ENCODE measurements at regions not wholly inside any gene's neighbourhood (a gene's known extent, or its start where the extent isn't known, plus 50 kb on each side); places are given as distances from the start of the nearest gene placed in this dataset.
"Not testable (repeated sequence)": the region's sequence is repeated elsewhere in the genome, so short reads cannot be mapped to it uniquely, and the experiment has no call there.

DNA sequence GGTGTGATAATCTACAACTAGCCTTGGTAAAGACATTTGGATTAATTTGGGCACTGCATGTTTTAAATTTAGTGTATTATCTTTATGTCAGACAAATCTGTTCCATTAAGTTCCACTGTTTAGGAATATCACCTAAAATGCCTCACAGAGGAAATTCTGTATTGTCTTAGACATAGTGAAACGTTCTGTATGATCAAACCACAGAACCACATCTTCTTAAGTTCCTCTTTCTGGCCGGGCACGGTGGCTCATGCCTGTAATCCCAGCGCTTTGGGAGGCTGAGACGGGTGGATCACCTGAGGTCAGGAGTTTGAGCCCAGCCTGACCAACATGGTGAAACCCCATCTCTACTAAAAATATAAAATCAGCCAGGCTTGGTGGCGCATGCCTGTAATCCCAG lies 475.3 kb upstream of the CCDC179 start:
- TF ChIP-seq, protein P1, sequence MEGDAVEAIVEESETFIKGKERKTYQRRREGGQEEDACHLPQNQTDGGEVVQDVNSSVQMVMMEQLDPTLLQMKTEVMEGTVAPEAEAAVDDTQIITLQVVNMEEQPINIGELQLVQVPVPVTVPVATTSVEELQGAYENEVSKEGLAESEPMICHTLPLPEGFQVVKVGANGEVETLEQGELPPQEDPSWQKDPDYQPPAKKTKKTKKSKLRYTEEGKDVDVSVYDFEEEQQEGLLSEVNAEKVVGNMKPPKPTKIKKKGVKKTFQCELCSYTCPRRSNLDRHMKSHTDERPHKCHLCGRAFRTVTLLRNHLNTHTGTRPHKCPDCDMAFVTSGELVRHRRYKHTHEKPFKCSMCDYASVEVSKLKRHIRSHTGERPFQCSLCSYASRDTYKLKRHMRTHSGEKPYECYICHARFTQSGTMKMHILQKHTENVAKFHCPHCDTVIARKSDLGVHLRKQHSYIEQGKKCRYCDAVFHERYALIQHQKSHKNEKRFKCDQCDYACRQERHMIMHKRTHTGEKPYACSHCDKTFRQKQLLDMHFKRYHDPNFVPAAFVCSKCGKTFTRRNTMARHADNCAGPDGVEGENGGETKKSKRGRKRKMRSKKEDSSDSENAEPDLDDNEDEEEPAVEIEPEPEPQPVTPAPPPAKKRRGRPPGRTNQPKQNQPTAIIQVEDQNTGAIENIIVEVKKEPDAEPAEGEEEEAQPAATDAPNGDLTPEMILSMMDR (IDR thresholded peaks at IDR 0.05): not testable (repeated sequence)
- not testable (repeated sequence) for TF ChIP-seq ZFX (IDR thresholded peaks at IDR 0.05; ENCODE audit: borderline replicate concordance)
